ENCODE measurements at regions not wholly inside any gene's neighbourhood (a gene's known extent, or its start where the extent isn't known, plus 50 kb on each side); places are given as distances from the start of the nearest gene placed in this dataset.
"Not testable (repeated sequence)": the region's sequence is repeated elsewhere in the genome, so short reads cannot be mapped to it uniquely, and the experiment has no call there.

DNA sequence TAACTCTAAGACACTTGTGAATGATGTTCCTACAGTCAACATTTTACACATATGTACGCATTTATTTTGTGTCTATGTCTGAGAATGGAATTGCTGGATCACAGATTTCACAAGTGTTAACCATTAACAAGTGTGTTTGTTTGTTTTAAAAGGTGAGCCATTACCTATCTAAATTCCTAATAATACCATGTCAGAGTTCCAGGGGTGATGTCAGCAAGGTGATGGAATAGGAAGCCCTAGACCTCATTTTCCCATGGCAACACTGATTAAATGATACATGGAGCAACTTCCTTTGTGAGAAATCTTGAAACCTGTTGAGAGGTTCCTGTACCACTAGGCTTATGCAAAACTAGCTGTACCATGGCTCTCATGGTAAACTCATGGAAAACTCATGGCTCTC lies 309.7 kb downstream of the CYLC2 start:
- ChIA-PET CTCF (interaction anchor here (0.8 kb wide), 1 partner anchor 12 kb away, joined by 3 read pairs; no protein-coding TSS in a partner anchor), POLR2A (no interaction called here)
- DNase-seq (ENCODE audit: extremely low spot score), result no peak
- TF ChIP-seq, protein P1, sequence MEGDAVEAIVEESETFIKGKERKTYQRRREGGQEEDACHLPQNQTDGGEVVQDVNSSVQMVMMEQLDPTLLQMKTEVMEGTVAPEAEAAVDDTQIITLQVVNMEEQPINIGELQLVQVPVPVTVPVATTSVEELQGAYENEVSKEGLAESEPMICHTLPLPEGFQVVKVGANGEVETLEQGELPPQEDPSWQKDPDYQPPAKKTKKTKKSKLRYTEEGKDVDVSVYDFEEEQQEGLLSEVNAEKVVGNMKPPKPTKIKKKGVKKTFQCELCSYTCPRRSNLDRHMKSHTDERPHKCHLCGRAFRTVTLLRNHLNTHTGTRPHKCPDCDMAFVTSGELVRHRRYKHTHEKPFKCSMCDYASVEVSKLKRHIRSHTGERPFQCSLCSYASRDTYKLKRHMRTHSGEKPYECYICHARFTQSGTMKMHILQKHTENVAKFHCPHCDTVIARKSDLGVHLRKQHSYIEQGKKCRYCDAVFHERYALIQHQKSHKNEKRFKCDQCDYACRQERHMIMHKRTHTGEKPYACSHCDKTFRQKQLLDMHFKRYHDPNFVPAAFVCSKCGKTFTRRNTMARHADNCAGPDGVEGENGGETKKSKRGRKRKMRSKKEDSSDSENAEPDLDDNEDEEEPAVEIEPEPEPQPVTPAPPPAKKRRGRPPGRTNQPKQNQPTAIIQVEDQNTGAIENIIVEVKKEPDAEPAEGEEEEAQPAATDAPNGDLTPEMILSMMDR (IDR thresholded peaks at IDR 0.05; ENCODE audit: control extremely low read depth, extremely low read depth, low read depth, missing control alignments), result no peak

DNA sequence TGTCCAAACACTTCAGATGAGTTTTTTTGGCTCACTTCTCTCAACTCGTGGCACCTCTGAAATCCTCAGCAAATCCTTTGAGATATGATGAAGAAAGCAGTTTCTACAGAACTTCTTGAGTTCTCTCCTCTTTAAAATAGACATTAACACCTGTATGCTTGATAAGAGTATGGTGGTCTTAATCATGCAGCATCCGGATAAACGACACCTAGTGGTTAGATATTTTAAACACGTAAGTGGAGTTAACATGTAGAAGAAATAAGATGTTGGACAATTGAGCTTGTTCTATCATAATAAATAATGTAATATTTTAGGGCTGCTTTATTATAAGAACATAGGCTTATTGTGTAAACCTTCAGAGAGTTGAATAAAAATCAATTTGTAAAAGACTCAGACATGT lies 324.8 kb downstream of the CYLC2 start:
- TF ChIP-seq, protein P1 (IDR thresholded peaks at IDR 0.05; ENCODE audit: control extremely low read depth, extremely low read depth, low read depth, missing control alignments), result no peak
- DNase-seq (ENCODE audit: extremely low spot score), result no peak
- ChIA-PET POLR2A (no interaction called here), CTCF (no interaction called here)

DNA sequence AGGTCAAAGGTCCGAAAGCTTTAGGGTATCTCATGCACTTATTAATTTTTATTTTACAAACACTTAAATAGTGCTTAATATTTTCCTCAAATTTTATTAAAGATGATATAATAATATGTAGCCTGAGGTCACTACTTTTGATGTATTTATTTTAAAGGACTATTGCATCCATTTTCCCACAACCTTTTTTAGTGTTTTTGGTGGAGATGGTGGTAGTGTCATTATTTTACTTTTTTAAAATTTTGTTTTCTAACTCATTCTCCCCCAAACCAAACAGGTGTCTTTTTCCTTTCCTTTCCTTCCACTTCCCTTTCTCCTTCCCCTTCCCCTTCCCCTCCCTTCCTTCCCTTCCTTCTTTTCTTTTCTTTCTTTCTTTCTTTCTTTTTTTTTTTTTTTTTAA lies 328.6 kb downstream of the CYLC2 start:
- TF ChIP-seq, protein P1 (IDR thresholded peaks at IDR 0.05; ENCODE audit: control extremely low read depth, extremely low read depth, low read depth, missing control alignments), result no peak
- DNase-seq (ENCODE audit: extremely low spot score), result no peak
- ChIA-PET POLR2A (no interaction called here), CTCF (no interaction called here)

DNA sequence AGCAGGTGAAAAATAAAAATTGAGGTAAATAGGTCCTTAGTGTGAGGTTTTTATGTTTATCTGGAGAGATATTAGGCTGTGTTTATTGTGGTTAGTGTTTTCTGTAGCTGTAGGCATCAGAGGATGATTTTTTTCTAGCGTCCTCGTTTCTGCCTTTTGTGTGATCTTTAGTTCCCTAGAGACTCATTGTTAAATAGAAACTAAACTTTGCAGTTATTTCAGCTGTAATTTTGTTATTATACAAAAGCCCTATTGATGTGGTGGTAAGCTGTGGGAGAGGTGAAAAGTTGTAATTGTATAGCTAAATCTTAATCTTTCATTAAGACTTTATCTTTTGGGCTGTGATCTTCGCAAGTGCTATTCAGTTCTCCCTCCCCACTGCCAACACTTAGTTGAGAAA lies 340.3 kb downstream of the CYLC2 start:
- POLR2A ChIA-PET, result no interaction called here
- no peak for DNase-seq (ENCODE audit: extremely low spot score)
- TF ChIP-seq, protein P1 (IDR thresholded peaks at IDR 0.05; ENCODE audit: control extremely low read depth, extremely low read depth, low read depth, missing control alignments), result no peak
- CTCF ChIA-PET, result interaction anchor here (1.1 kb wide), 1 partner anchor 10 kb away, joined by 3 read pairs; no protein-coding TSS in a partner anchor

DNA sequence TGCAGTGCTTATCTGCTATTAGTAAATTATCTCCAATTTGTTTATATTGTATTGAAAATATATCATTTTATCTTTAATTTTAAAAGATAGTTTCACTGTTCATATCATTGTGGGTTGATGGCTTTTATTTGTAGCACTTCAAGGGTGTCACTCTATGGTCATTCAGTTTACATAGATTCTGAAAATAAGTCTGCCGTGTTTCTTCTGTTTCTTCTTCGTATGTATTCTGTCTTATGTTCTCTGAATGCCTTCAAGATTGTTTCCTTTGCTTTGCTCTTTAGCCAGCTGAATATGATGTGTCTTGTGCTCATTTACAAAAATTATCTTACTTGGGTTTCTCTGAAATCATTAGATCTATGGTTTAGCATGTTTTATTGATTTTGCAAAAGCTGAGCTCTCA lies 359.9 kb downstream of the CYLC2 start:
- DNase-seq (ENCODE audit: extremely low spot score), result no peak
- ChIA-PET CTCF (no interaction called here), POLR2A (no interaction called here)
- TF ChIP-seq, protein P1 (IDR thresholded peaks at IDR 0.05; ENCODE audit: control extremely low read depth, extremely low read depth, low read depth, missing control alignments), result no peak

DNA sequence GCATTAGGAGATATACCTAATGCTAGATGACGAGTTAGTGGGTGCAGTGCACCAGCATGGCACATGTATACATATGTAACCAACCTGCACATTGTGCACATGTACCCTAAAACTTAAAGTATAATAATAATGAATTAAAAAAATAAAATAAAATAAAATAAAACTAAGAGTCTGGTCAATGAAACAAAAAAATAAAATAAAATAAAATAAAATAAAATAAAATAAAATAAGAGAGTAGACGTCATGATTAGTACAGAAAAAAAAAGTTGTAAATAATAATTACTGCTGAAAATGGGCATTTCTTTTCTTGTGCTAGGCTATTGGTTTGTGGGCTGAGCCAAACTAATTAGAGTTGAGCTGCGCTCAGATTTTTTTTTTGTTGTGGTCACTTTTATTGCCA lies 362.8 kb downstream of the CYLC2 start:
- POLR2A ChIA-PET; CTCF ChIA-PET; DNase-seq (ENCODE audit: extremely low spot score): not testable (repeated sequence)

DNA sequence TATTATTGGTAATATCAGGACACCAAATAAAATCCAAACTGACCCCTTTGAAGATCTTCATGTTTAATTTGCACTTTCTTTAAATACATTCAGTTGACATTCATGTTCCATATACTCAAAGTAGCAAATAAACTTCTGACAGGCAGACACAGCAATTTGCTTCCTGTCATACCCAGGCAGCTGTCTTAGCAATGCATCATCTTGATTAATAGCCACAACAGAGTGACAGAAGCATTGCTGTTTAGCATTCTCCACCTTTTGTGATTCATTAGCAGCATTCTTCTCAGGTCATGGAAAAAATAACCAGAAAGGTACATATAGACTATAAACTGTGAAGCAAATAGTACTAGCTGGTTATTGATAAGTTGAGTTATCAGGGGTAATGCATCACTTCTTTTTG lies 366.8 kb downstream of the CYLC2 start:
- ChIA-PET CTCF (no interaction called here), POLR2A (no interaction called here)
- TF ChIP-seq, protein P1 (IDR thresholded peaks at IDR 0.05; ENCODE audit: control extremely low read depth, extremely low read depth, low read depth, missing control alignments), result no peak
- no peak for DNase-seq (ENCODE audit: extremely low spot score)

All from GM10248 (cell line).